ENCODE measurements at regions not wholly inside any gene's neighbourhood (a gene's known extent, or its start where the extent isn't known, plus 50 kb on each side); places are given as distances from the start of the nearest gene placed in this dataset.

DNA sequence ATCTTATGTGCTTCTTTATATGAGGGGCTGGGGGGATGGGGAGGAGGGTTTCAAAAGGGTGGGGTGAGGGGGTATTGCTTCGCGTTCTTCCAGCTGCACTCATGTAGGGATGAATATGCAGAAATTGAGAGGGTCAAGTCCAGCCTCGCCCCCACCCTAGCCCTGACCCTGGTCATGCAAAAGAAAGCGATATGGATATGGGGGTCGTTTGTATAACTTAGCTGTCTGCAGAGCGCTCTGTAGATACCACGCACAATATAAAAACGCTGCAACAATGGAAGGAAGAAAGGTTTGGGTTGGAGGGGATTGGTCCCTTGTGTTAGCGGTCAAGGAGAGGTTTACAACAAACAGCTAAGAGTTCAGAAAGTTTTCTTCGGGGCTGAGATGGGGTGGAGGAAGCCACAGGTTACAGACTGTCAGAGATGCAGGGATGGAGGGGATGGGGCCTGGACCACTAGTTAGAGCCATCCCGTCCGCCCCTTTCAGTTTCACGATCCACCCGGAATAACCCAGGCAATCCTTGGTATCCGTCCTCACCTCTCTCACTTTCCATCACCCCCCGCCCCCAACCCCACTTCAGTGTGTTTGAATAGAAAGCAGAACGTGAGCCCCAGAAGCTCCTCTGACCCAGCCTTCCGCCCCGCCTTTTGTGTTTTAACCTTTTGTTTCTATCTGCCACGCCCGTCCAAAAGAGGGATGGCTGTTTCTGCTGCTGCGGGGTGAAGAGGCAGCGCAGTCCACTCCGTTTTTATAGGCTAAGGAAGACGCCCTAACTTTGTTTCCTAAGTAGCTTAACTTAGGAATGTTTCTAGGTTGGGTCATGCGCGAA, 73.5 kb downstream of the SOX4 start:
- TF ChIP-seq, protein P1, sequence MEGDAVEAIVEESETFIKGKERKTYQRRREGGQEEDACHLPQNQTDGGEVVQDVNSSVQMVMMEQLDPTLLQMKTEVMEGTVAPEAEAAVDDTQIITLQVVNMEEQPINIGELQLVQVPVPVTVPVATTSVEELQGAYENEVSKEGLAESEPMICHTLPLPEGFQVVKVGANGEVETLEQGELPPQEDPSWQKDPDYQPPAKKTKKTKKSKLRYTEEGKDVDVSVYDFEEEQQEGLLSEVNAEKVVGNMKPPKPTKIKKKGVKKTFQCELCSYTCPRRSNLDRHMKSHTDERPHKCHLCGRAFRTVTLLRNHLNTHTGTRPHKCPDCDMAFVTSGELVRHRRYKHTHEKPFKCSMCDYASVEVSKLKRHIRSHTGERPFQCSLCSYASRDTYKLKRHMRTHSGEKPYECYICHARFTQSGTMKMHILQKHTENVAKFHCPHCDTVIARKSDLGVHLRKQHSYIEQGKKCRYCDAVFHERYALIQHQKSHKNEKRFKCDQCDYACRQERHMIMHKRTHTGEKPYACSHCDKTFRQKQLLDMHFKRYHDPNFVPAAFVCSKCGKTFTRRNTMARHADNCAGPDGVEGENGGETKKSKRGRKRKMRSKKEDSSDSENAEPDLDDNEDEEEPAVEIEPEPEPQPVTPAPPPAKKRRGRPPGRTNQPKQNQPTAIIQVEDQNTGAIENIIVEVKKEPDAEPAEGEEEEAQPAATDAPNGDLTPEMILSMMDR (conservative IDR thresholded peaks at IDR 0.05; ENCODE audit: low read length) = no peak
- TF ChIP-seq EZH2phosphoT487 (IDR thresholded peaks at IDR 0.05; ENCODE audit: borderline replicate concordance, low read depth, low read length) = no peak
